ENCODE measurements at regions not wholly inside any gene's neighbourhood (a gene's known extent, or its start where the extent isn't known, plus 50 kb on each side); places are given as distances from the start of the nearest gene placed in this dataset.

- H3K9me3 Mint-ChIP-seq (ENCODE audit: low read depth): no peaks in the 10 kb centered on the region
- ChIA-PET POLR2A (interaction anchor here (0.7 kb wide), 1 partner anchor 64 kb away, joined by 3 read pairs; no protein-coding TSS in a partner anchor), CTCF (no interaction called here)
- DNase-seq (no peak), ATAC-seq (no peak)
- no peaks in the 10 kb centered on the region for H3K27me3 Mint-ChIP-seq
- H3K36me3 Mint-ChIP-seq (ENCODE audit: low read depth): no peaks in the 10 kb centered on the region
- H3K4me1 Mint-ChIP-seq: no peaks in the 10 kb centered on the region
- no peak overlapping the region for H3K4me3 Mint-ChIP-seq
- intact Hi-C loops (cut with DNase I, micrococcal nuclease): no loop called here
- H3K27ac Mint-ChIP-seq: no peak overlapping the region
These were observed 63.3 kb upstream of the THSD7A start for GRCh38 chr7:11895337-11895736.

- no peak overlapping the region for H3K27ac Mint-ChIP-seq
- H3K4me3 Mint-ChIP-seq: no peak overlapping the region
- H3K36me3 Mint-ChIP-seq (ENCODE audit: low read depth): no peaks in the 10 kb centered on the region
- H3K9me3 Mint-ChIP-seq (ENCODE audit: low read depth): no peaks in the 10 kb centered on the region
- no peaks in the 10 kb centered on the region for H3K27me3 Mint-ChIP-seq
- ChIA-PET CTCF (no interaction called here), POLR2A (no interaction called here)
- DNase-seq: no peak
- intact Hi-C loops (cut with DNase I, micrococcal nuclease): no loop called here
- H3K4me1 Mint-ChIP-seq: no peaks in the 10 kb centered on the region
- no peak for ATAC-seq
These were observed 64.7 kb upstream of the THSD7A start for GRCh38 chr7:11896663-11897062.

- POLR2A ChIA-PET: no interaction called here
- no peak overlapping the region for H3K27ac Mint-ChIP-seq
- CTCF ChIA-PET: no interaction called here
- H3K36me3 Mint-ChIP-seq (ENCODE audit: low read depth): no peaks in the 10 kb centered on the region
- H3K4me1 Mint-ChIP-seq: no peaks in the 10 kb centered on the region
- no peak for DNase-seq
- intact Hi-C loops (cut with DNase I, micrococcal nuclease): no loop called here
- H3K9me3 Mint-ChIP-seq (ENCODE audit: low read depth): no peaks in the 10 kb centered on the region
- no peak overlapping the region for H3K4me3 Mint-ChIP-seq
- ATAC-seq: no peak
- no peaks in the 10 kb centered on the region for H3K27me3 Mint-ChIP-seq
These were observed 67.2 kb upstream of the THSD7A start for GRCh38 chr7:11899247-11899646.

GRCh38 chr7:11910253-11910652 is 78.3 kb upstream of the THSD7A start:
- H3K27ac Mint-ChIP-seq: no peak overlapping the region
- intact Hi-C loops (cut with DNase I, micrococcal nuclease): no loop called here
- no peak overlapping the region for H3K4me3 Mint-ChIP-seq
- no peaks in the 10 kb centered on the region for H3K9me3 Mint-ChIP-seq (ENCODE audit: low read depth)
- no peaks in the 10 kb centered on the region for H3K36me3 Mint-ChIP-seq (ENCODE audit: low read depth)
- no peaks in the 10 kb centered on the region for H3K27me3 Mint-ChIP-seq
- POLR2A ChIA-PET: no interaction called here
- H3K4me1 Mint-ChIP-seq: no peaks in the 10 kb centered on the region
- no peak for DNase-seq
- no peak for ATAC-seq
- CTCF ChIA-PET: no interaction called here

- Mint-ChIP-seq H3K4me3 (no peak overlapping the region), H3K27me3 (no peaks in the 10 kb centered on the region), H3K4me1 (no peaks in the 10 kb centered on the region), H3K9me3 (ENCODE audit: low read depth) (no peaks in the 10 kb centered on the region), H3K36me3 (ENCODE audit: low read depth) (no peaks in the 10 kb centered on the region), H3K27ac (no peak overlapping the region)
- POLR2A ChIA-PET: no interaction called here
- intact Hi-C loops (cut with DNase I, micrococcal nuclease): no loop called here
- ATAC-seq (no peak), DNase-seq (no peak)
- CTCF ChIA-PET: no interaction called here
These were observed 79.9 kb upstream of the THSD7A start for GRCh38 chr7:11911900-11912299.

- Mint-ChIP-seq H3K36me3 (ENCODE audit: low read depth) (no peaks in the 10 kb centered on the region), H3K4me1 (no peaks in the 10 kb centered on the region), H3K9me3 (ENCODE audit: low read depth) (no peaks in the 10 kb centered on the region), H3K27me3 (no peaks in the 10 kb centered on the region), H3K4me3 (no peak overlapping the region), H3K27ac (no peak overlapping the region)
- ATAC-seq (no peak), DNase-seq (no peak)
- POLR2A ChIA-PET: no interaction called here
- CTCF ChIA-PET: no interaction called here
- intact Hi-C loops (cut with DNase I, micrococcal nuclease): no loop called here
These were observed 82.6 kb upstream of the THSD7A start for GRCh38 chr7:11914645-11915044.

- DNase-seq (no peak), ATAC-seq (no peak)
- CTCF ChIA-PET: no interaction called here
- POLR2A ChIA-PET: no interaction called here
- Mint-ChIP-seq H3K9me3 (ENCODE audit: low read depth) (no peaks in the 10 kb centered on the region), H3K36me3 (ENCODE audit: low read depth) (no peaks in the 10 kb centered on the region), H3K27me3 (no peaks in the 10 kb centered on the region), H3K27ac (no peak overlapping the region), H3K4me1 (no peaks in the 10 kb centered on the region), H3K4me3 (no peak overlapping the region)
- intact Hi-C loops (cut with DNase I, micrococcal nuclease): no loop called here
These were observed 91.5 kb upstream of the THSD7A start for GRCh38 chr7:11923376-11923930.

- ATAC-seq (no peak), DNase-seq (no peak)
- H3K36me3 Mint-ChIP-seq (ENCODE audit: low read depth): no peaks in the 10 kb centered on the region
- H3K27ac Mint-ChIP-seq: no peak overlapping the region
- intact Hi-C loops (cut with DNase I, micrococcal nuclease): no loop called here
- H3K4me1 Mint-ChIP-seq: no peaks in the 10 kb centered on the region
- CTCF ChIA-PET: no interaction called here
- no peaks in the 10 kb centered on the region for H3K27me3 Mint-ChIP-seq
- POLR2A ChIA-PET: no interaction called here
- no peaks in the 10 kb centered on the region for H3K9me3 Mint-ChIP-seq (ENCODE audit: low read depth)
- H3K4me3 Mint-ChIP-seq: no peak overlapping the region
These were observed 99.3 kb upstream of the THSD7A start for GRCh38 chr7:11931307-11931706.

- POLR2A ChIA-PET: no interaction called here
- no peak overlapping the region for H3K27ac Mint-ChIP-seq
- CTCF ChIA-PET: no interaction called here
- no peaks in the 10 kb centered on the region for H3K27me3 Mint-ChIP-seq
- ATAC-seq (no peak), DNase-seq (no peak)
- intact Hi-C loops (cut with DNase I, micrococcal nuclease): no loop called here
- H3K36me3 Mint-ChIP-seq (ENCODE audit: low read depth): no peaks in the 10 kb centered on the region
- no peaks in the 10 kb centered on the region for H3K4me1 Mint-ChIP-seq
- H3K9me3 Mint-ChIP-seq (ENCODE audit: low read depth): no peaks in the 10 kb centered on the region
- no peak overlapping the region for H3K4me3 Mint-ChIP-seq
These were observed 102.8 kb upstream of the THSD7A start for GRCh38 chr7:11934796-11935195.

GRCh38 chr7:11935905-11936304 is 103.9 kb upstream of the THSD7A start:
- DNase-seq (no peak), ATAC-seq (no peak)
- Mint-ChIP-seq H3K4me1 (no peaks in the 10 kb centered on the region), H3K36me3 (ENCODE audit: low read depth) (no peaks in the 10 kb centered on the region), H3K4me3 (no peak overlapping the region), H3K27ac (no peak overlapping the region), H3K9me3 (ENCODE audit: low read depth) (no peaks in the 10 kb centered on the region), H3K27me3 (no peaks in the 10 kb centered on the region)
- intact Hi-C loops (cut with DNase I, micrococcal nuclease): no loop called here
- CTCF ChIA-PET: no interaction called here
- POLR2A ChIA-PET: no interaction called here

- no peaks in the 10 kb centered on the region for H3K27me3 Mint-ChIP-seq
- ChIA-PET POLR2A (no interaction called here), CTCF (no interaction called here)
- H3K4me1 Mint-ChIP-seq: no peaks in the 10 kb centered on the region
- no peak overlapping the region for H3K27ac Mint-ChIP-seq
- ATAC-seq (no peak), DNase-seq (no peak)
- H3K4me3 Mint-ChIP-seq: no peak overlapping the region
- H3K9me3 Mint-ChIP-seq (ENCODE audit: low read depth): peaks cover 16% of the 10 kb centered on the region
- no peaks in the 10 kb centered on the region for H3K36me3 Mint-ChIP-seq (ENCODE audit: low read depth)
- intact Hi-C loops (cut with DNase I, micrococcal nuclease): no loop called here
These were observed 114.8 kb upstream of the THSD7A start for GRCh38 chr7:11946794-11947193.

- Mint-ChIP-seq H3K27ac (no peak overlapping the region), H3K4me1 (no peaks in the 10 kb centered on the region), H3K9me3 (ENCODE audit: low read depth) (peaks cover 7% of the 10 kb centered on the region), H3K27me3 (no peaks in the 10 kb centered on the region), H3K36me3 (ENCODE audit: low read depth) (no peaks in the 10 kb centered on the region), H3K4me3 (no peak overlapping the region)
- POLR2A ChIA-PET: no interaction called here
- ATAC-seq (no peak), DNase-seq (peak; percentile 2)
- CTCF ChIA-PET: no interaction called here
- intact Hi-C loops (cut with DNase I, micrococcal nuclease): no loop called here
These were observed 118.3 kb upstream of the THSD7A start for GRCh38 chr7:11950281-11950680.

GRCh38 chr7:11950942-11951341 is 118.9 kb upstream of the THSD7A start:
- DNase-seq (no peak), ATAC-seq (no peak)
- Mint-ChIP-seq H3K27me3 (no peaks in the 10 kb centered on the region), H3K4me3 (no peak overlapping the region), H3K27ac (no peak overlapping the region), H3K9me3 (ENCODE audit: low read depth) (peaks cover 6% of the 10 kb centered on the region), H3K36me3 (ENCODE audit: low read depth) (no peaks in the 10 kb centered on the region), H3K4me1 (no peaks in the 10 kb centered on the region)
- intact Hi-C loops (cut with DNase I, micrococcal nuclease): no loop called here
- ChIA-PET POLR2A (no interaction called here), CTCF (no interaction called here)
